ENCODE measurements at regions not wholly inside any gene's neighbourhood (a gene's known extent, or its start where the extent isn't known, plus 50 kb on each side); places are given as distances from the start of the nearest gene placed in this dataset.

GRCh38 chr13:78201411-78201810 is 282.8 kb upstream of the EDNRB start:
- no peak overlapping the region for H3K4me3 ChIP-seq (ENCODE audit: low read depth, low read length)
- TF ChIP-seq CTCF (IDR thresholded peaks at IDR 0.05; ENCODE audit: borderline replicate concordance, insufficient read depth, low read depth, low read length) = no peak

GRCh38 chr13:78198821-78199220 is 280.2 kb upstream of the EDNRB start:
- no peak overlapping the region for H3K4me3 ChIP-seq (ENCODE audit: low read depth, low read length)
- no peak for TF ChIP-seq CTCF (IDR thresholded peaks at IDR 0.05; ENCODE audit: borderline replicate concordance, insufficient read depth, low read depth, low read length)

- no peak for TF ChIP-seq CTCF (IDR thresholded peaks at IDR 0.05; ENCODE audit: borderline replicate concordance, insufficient read depth, low read depth, low read length)
- no peak overlapping the region for H3K4me3 ChIP-seq (ENCODE audit: low read depth, low read length)
Measured at GRCh38 chr13:78198419-78198818, 279.8 kb upstream of the EDNRB start.

- no peak for TF ChIP-seq CTCF (IDR thresholded peaks at IDR 0.05; ENCODE audit: borderline replicate concordance, insufficient read depth, low read depth, low read length)
Measured at GRCh38 chr13:78197231-78197630, 278.6 kb upstream of the EDNRB start.

GRCh38 chr13:78194904-78195639 is 276.4 kb upstream of the EDNRB start:
- H3K4me3 ChIP-seq (ENCODE audit: low read depth, low read length) = no peak overlapping the region
- no peak for TF ChIP-seq CTCF (IDR thresholded peaks at IDR 0.05; ENCODE audit: borderline replicate concordance, insufficient read depth, low read depth, low read length)

More at GRCh38 chr13:78197231-78197630, 278.6 kb upstream of the EDNRB start:
- H3K4me3 ChIP-seq (ENCODE audit: low read depth, low read length) = no peak overlapping the region

- no peak for TF ChIP-seq CTCF (IDR thresholded peaks at IDR 0.05; ENCODE audit: borderline replicate concordance, insufficient read depth, low read depth, low read length)
Measured at GRCh38 chr13:78193846-78194245, 275.2 kb upstream of the EDNRB start.

GRCh38 chr13:78192716-78193115 is 274.1 kb upstream of the EDNRB start:
- TF ChIP-seq CTCF (IDR thresholded peaks at IDR 0.05; ENCODE audit: borderline replicate concordance, insufficient read depth, low read depth, low read length) = no peak
- H3K4me3 ChIP-seq (ENCODE audit: low read depth, low read length) = no peak overlapping the region

More at GRCh38 chr13:78193846-78194245, 275.2 kb upstream of the EDNRB start:
- H3K4me3 ChIP-seq (ENCODE audit: low read depth, low read length) = no peak overlapping the region
